Right hindlimb (tissue), 1 donor: ENCODE measurements at regions not wholly inside any gene's neighbourhood (a gene's known extent, or its start where the extent isn't known, plus 50 kb on each side); places are given as distances from the start of the nearest gene placed in this dataset.
"Not testable (repeated sequence)": the region's sequence is repeated elsewhere in the genome, so short reads cannot be mapped to it uniquely, and the experiment has no call there.

ENCODE experiments used
- DNase-seq: peaks from one replicate; pipeline ENCODE4 v3.0.0-alpha.2; 2018

GRCh38 chr2:121148481-121148880, 136.5 kb downstream of the TFCP2L1 start:
- no peak for DNase-seq

GRCh38 chr2:121149384-121149783, 135.6 kb downstream of the TFCP2L1 start:
- no peak for DNase-seq

GRCh38 chr2:121150126-121150525, 134.9 kb downstream of the TFCP2L1 start:
- DNase-seq = no peak

GRCh38 chr2:121150713-121151112, 134.3 kb downstream of the TFCP2L1 start:
- no peak for DNase-seq

GRCh38 chr2:121151311-121152109, 133.5 kb downstream of the TFCP2L1 start:
- DNase-seq = no peak

GRCh38 chr2:121152861-121153260, 132.1 kb downstream of the TFCP2L1 start:
- DNase-seq = no peak

GRCh38 chr2:121153516-121153915, 131.5 kb downstream of the TFCP2L1 start:
- no peak for DNase-seq

GRCh38 chr2:121155502-121156056, 129.4 kb downstream of the TFCP2L1 start:
- DNase-seq = no peak

GRCh38 chr2:121157481-121157880, 127.5 kb downstream of the TFCP2L1 start:
- DNase-seq = not testable (repeated sequence)

- no peak for DNase-seq
These were observed 125.5 kb downstream of the TFCP2L1 start for GRCh38 chr2:121159291-121160071.

- no peak for DNase-seq
These were observed 124.6 kb downstream of the TFCP2L1 start for GRCh38 chr2:121160366-121160765.

GRCh38 chr2:121161272-121161671, 123.7 kb downstream of the TFCP2L1 start:
- DNase-seq = no peak

- DNase-seq = no peak
These were observed 122.1 kb downstream of the TFCP2L1 start for GRCh38 chr2:121162893-121163292.

- no peak for DNase-seq
These were observed 121.0 kb downstream of the TFCP2L1 start for GRCh38 chr2:121164042-121164441.

- DNase-seq = no peak
These were observed 119.9 kb downstream of the TFCP2L1 start for GRCh38 chr2:121165038-121165542.
